Activated CD4-positive, alpha-beta memory T cell treated with anti-CD3 and anti-CD28 coated beads for 36 hours (primary cell): ENCODE measurements at regions not wholly inside any gene's neighbourhood (a gene's known extent, or its start where the extent isn't known, plus 50 kb on each side); places are given as distances from the start of the nearest gene placed in this dataset.

Source experiments
- CTCF ChIA-PET: fragments of 350-600 bp; sonication (Branson Sonifier 250); formaldehyde crosslinking; loops from one replicate; lab custom pipeline; 2021; ENCODE audit warnings: antibody characterized with exemption, inconsistent platforms; lab: Charles Lee
- POLR2A ChIA-PET: fragments of 350-600 bp; sonication (Branson Sonifier 250); formaldehyde crosslinking; loops from one replicate; lab custom pipeline; 2021; ENCODE audit warnings: antibody characterized with exemption; lab: Charles Lee
- DNase-seq: peaks from one replicate; pipeline ENCODE4 v3.0.0-alpha.2; 2020
- H3K27ac Mint-ChIP-seq: one replicate; pipeline ENCODE4 v1.8.0; 2021; ENCODE audit warnings: mixed read lengths
- H3K27me3 Mint-ChIP-seq: one replicate; pipeline ENCODE4 v1.8.0; 2021; ENCODE audit warnings: mixed read lengths
- H3K36me3 Mint-ChIP-seq: one replicate; pipeline ENCODE4 v1.8.0; 2021; ENCODE audit warnings: mixed read lengths
- H3K4me1 Mint-ChIP-seq: one replicate; pipeline ENCODE4 v1.8.0; 2021; ENCODE audit warnings: low read depth, mixed read lengths
- H3K4me3 Mint-ChIP-seq: one replicate; pipeline ENCODE4 v1.8.0; 2021; ENCODE audit warnings: mild to moderate bottlenecking, mixed read lengths
- H3K9me3 Mint-ChIP-seq: one replicate; pipeline ENCODE4 v1.8.0; 2021; ENCODE audit warnings: mixed read lengths
- intact Hi-C: fragments of 100-400 bp; cut with micrococcal nuclease; formaldehyde crosslinking; loops from one replicate; pipeline ENCODE4 v1.15.1; 2023

DNA sequence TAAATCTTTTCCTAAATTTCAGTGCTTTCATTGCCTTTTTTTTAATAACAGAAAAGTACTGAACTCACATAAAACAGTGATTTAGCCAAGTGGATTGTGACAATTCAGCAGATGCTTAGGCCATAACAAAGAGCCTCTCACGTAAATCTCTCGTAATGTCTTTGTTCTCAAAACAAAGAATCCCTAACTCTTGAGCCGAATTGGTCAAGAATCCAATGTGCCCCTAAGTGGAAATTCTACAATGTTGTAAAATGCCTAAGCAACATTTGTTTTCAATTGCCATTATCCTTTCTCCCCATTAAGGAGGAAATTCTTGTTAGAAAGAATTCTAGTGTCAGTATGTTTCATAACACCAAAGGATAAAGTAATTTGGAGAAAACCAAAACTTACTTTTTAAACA, 235.7 kb upstream of the THBS1 start:
- Mint-ChIP-seq H3K9me3 (peaks cover 4% of the 10 kb centered on the region), H3K36me3 (no peaks in the 10 kb centered on the region), H3K27ac (no peak overlapping the region), H3K27me3 (peaks cover 7% of the 10 kb centered on the region), H3K4me1 (no peaks in the 10 kb centered on the region), H3K4me3 (no peak overlapping the region)
- intact Hi-C loops = no loop called here
- ChIA-PET CTCF (no interaction called here), POLR2A (no interaction called here)
- DNase-seq = no peak

DNA sequence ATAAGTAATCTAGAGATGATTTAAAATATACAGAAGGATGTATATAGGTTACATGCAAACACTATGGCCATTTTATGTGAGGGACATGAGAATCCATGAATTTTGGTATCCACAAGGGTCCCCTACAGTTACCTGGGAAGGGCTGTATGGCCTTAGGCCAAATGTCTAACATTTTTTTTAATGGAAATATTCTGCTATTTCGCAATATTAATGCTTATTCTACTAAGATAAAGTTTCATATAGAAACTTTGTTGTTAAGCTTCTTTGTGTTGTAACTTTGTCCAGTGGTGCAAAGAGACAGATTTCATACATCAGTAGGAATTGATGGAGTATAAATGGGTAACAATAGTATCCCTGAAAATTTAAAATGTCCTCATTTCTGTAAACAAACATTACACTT, 233.4 kb upstream of the THBS1 start:
- ChIA-PET CTCF (no interaction called here), POLR2A (no interaction called here)
- Mint-ChIP-seq H3K27ac (no peak overlapping the region), H3K4me1 (no peaks in the 10 kb centered on the region), H3K9me3 (peaks cover 4% of the 10 kb centered on the region), H3K4me3 (no peak overlapping the region), H3K36me3 (no peaks in the 10 kb centered on the region), H3K27me3 (peaks cover 6% of the 10 kb centered on the region)
- no peak for DNase-seq
- intact Hi-C loops = no loop called here

DNA sequence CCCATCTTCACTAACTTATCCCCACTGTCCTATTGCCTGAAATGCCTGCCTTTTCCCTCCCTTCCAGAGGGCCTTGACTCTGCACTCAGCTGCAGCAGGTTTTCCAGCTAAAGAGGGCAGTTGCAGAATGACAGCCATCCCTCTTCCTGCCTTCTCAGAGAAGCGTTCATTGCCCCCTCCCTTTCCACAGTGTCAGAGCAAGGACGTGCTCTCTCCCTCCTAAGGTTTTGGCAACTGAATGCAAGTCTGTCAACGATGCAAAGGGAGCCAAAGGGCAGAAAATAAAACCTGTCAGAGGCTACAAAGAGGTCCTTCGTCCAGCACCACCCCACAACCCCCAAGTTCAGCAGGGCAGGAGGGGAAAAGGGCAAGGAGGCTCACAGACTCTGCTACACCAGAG, 230.1 kb upstream of the THBS1 start:
- intact Hi-C loops = no loop called here
- no peaks in the 10 kb centered on the region for H3K4me1 Mint-ChIP-seq
- no peaks in the 10 kb centered on the region for H3K9me3 Mint-ChIP-seq
- no peak overlapping the region for H3K4me3 Mint-ChIP-seq
- ChIA-PET CTCF (no interaction called here), POLR2A (interaction anchor here (0.6 kb wide), 1 partner anchor 9 kb away, joined by 3 read pairs; no protein-coding TSS in a partner anchor)
- H3K36me3 Mint-ChIP-seq = no peaks in the 10 kb centered on the region
- H3K27ac Mint-ChIP-seq = no peak overlapping the region
- DNase-seq = no peak
- H3K27me3 Mint-ChIP-seq = peaks cover 4% of the 10 kb centered on the region

DNA sequence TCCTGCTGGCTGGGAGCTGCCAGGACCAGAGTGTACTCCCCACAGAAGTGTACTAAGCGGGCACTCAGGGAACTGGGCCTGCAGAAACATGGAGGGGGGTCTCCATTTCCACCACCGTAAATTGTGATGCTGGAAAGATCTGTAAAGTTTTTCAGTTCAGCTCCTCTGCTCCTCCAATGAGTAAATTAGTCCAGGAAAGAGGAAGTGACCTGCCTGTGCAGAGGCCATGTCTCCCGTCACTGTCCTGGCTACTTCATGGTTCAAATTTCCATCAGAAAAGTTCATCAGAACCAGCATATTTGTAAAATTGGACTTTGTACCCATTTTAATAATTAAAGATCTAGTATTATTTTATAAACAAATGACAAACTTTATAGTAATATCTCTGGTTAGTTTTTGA, 226.7 kb upstream of the THBS1 start:
- CTCF ChIA-PET = no interaction called here
- H3K27ac Mint-ChIP-seq = no peak overlapping the region
- DNase-seq = no peak

DNA sequence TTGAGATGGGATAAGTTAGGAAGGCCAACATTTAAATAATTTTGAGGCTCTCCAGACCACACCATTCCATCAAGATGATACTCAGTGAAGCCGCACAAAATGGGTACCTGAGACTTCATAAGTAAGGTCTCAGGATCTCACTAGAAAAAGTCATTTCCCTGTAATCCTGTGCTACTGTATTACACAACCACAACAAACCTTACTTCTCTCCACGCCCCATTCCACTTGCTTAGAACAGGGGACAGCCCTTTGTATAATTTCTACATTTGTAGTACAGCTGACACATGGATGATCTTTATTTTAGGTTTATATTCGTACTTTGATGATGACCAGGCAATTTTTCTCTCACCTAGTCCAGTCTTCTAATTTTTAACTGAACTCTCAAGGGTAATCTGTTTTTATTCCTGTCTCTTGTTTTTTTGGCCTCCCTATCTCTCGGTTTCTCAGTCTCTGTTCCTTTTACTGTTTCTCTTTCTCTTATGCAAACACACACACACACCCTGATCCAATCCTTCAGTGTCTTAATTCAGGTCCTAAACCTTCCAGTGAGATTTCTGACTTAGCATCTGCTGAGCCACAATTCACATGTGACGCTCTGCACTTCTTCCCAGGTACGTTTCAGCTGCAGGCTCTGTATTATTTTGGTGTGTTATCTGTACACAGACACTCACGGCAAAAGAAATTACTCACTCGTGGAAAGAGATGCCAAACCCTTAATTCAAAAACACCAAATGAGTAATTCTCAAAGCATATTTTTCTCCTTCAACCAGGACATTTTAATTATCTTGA, 223.2 kb upstream of the THBS1 start:
- no peak overlapping the region for H3K27ac Mint-ChIP-seq
- H3K4me3 Mint-ChIP-seq = no peak overlapping the region
- no peaks in the 10 kb centered on the region for H3K9me3 Mint-ChIP-seq
- no peak for DNase-seq
- no peaks in the 10 kb centered on the region for H3K4me1 Mint-ChIP-seq
- peaks cover 3% of the 10 kb centered on the region for H3K27me3 Mint-ChIP-seq
- ChIA-PET POLR2A (no interaction called here), CTCF (no interaction called here)
- H3K36me3 Mint-ChIP-seq = no peaks in the 10 kb centered on the region
- intact Hi-C loops = no loop called here

More for the DNA sequence above, 226.7 kb upstream of the THBS1 start:
- intact Hi-C loops = no loop called here
- Mint-ChIP-seq H3K9me3 (no peaks in the 10 kb centered on the region), H3K4me1 (no peaks in the 10 kb centered on the region), H3K27me3 (peaks cover 7% of the 10 kb centered on the region), H3K36me3 (no peaks in the 10 kb centered on the region), H3K4me3 (no peak overlapping the region)
- POLR2A ChIA-PET = no interaction called here

DNA sequence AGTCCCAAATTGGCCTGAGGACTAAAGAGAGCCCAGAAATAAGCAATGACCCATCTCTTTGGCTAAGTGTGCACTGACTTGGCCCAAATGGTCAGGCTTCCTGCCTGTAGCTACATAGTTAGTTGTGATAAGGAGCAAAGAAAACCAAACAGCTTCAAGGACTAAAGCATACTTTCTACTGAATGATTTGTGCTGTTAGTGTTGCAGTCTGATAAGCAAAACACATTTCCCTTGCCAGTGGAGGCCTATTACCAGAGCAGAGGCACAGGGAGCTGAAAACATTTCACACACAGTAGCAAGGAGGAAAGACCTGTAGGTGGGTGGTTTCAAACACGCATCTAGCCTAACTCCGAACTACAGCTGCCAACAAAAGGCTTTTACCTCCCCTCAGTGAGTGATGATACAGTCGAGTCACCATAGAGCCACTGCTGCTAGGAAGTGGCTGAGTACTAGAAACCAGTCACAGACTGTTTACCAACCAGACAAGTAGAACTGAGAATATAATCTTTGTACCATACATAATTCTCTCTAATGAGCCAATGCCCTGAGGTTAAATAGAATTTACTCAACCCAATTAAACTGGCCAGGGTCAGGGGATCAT, 222.3 kb upstream of the THBS1 start:
- CTCF ChIA-PET = no interaction called here
- POLR2A ChIA-PET = no interaction called here
- Mint-ChIP-seq H3K36me3 (no peaks in the 10 kb centered on the region), H3K9me3 (no peaks in the 10 kb centered on the region), H3K4me3 (no peak overlapping the region), H3K27me3 (peaks cover 3% of the 10 kb centered on the region), H3K27ac (no peak overlapping the region), H3K4me1 (no peaks in the 10 kb centered on the region)
- no peak for DNase-seq
- intact Hi-C loops = no loop called here

DNA sequence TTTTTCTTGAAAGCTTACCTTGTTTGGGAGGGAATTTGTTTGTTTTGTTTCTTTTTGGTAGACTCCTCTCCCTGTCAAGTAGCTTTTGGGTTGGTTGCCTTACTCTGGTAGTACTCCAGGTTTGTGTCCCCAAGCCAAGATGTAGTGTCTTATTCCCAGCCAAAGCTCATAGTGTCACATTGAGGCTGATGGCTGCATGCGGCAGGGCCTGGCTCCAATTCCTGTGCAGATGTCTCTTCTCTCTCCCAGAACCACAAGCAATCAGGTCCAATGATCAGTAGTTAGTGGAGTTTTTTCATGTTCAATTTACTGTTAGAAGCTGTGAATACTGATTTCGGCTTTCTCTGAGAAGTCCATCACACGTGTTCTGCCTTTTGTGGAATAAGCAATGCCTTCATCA, 221.1 kb upstream of the THBS1 start:
- POLR2A ChIA-PET = interaction anchor here (0.6 kb wide), 1 partner anchor 9 kb away, joined by 3 read pairs; no protein-coding TSS in a partner anchor

DNA sequence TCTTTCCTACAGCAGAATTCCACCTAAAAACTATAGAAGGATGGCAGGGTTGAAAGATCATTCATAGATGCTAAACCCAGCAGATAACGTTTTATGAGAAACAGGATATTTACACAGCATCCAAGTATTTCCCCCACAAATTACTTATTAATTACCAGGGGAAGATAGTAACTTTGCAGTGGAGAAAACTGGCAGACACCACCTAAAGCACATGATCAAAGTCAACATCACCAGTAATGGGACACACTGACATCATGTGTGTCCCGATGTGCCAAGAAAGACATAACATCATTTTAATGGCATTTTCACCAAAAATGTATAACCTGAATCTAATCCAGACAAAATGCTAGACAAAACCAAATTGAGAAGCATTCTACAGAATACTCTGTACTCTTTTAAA, 220.4 kb upstream of the THBS1 start:
- no peak overlapping the region for H3K4me3 Mint-ChIP-seq
- H3K36me3 Mint-ChIP-seq = no peaks in the 10 kb centered on the region
- intact Hi-C loops = no loop called here
- peaks cover 7% of the 10 kb centered on the region for H3K27me3 Mint-ChIP-seq
- DNase-seq = no peak
- no peaks in the 10 kb centered on the region for H3K9me3 Mint-ChIP-seq
- CTCF ChIA-PET = no interaction called here
- H3K4me1 Mint-ChIP-seq = no peaks in the 10 kb centered on the region
- no peak overlapping the region for H3K27ac Mint-ChIP-seq
- POLR2A ChIA-PET = no interaction called here

More for the DNA sequence above, 221.1 kb upstream of the THBS1 start:
- Mint-ChIP-seq H3K27me3 (peaks cover 3% of the 10 kb centered on the region), H3K4me1 (no peaks in the 10 kb centered on the region), H3K27ac (no peak overlapping the region), H3K4me3 (no peak overlapping the region), H3K36me3 (no peaks in the 10 kb centered on the region), H3K9me3 (no peaks in the 10 kb centered on the region)
- DNase-seq = no peak
- intact Hi-C loops = no loop called here
- CTCF ChIA-PET = no interaction called here

DNA sequence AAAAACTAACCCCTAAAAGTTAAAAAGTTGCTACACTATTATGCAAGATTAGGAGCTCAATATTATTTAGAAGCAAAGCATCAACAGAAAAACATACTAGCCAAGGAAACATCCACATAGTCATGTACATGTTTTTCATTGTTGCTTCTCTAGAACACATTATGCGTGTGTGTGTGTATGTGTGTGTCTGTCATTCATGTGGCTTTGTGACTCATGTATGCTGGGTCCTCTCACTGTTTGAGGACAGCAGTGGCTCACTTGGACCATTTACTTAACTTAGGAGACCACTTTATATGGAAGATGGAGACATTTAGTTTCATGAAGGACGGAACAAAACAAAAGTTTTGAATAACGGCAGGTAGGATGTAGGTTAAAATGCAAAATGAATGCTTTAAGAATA, 219.4 kb upstream of the THBS1 start:
- no peaks in the 10 kb centered on the region for H3K4me1 Mint-ChIP-seq
- no peak overlapping the region for H3K27ac Mint-ChIP-seq
- peaks cover 7% of the 10 kb centered on the region for H3K27me3 Mint-ChIP-seq
- no peak overlapping the region for H3K4me3 Mint-ChIP-seq
- ChIA-PET POLR2A (no interaction called here), CTCF (no interaction called here)
- no peaks in the 10 kb centered on the region for H3K36me3 Mint-ChIP-seq
- H3K9me3 Mint-ChIP-seq = no peaks in the 10 kb centered on the region
- no peak for DNase-seq
- intact Hi-C loops = no loop called here

DNA sequence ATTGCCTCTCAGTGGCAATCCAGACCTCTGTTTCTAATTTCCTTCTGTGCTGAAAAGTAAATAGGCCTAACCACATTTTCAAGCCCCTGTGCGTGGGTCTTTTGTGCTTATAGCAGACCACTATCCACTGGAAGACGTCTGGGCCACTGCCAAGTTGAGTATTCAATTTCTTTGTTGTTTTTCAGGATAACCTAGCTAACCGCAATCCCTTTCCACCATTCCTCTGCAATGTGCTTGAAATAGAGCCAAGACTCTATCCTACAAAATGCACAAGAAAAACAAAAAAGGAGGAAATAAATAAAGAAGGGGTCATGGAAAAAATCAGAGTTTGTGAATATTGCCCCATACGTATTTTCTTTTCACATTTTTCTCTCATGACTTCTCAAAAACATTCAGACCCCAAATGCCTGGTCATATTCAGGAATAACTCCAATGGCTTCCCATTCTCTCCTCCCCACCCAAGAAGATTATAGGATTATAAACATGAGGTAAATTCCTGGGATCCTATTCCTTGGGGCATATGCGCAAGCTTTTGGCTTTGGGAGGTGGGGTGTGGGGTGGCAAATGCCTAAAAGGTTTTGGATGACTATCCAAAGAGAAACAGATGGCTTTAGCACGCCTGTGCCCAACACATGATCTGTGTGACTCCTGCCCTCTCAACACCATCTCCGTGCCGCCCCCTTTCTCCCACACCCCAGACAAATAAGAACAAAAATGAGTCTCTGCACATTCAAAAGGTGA, 217.9 kb upstream of the THBS1 start:
- POLR2A ChIA-PET = no interaction called here
- Mint-ChIP-seq H3K36me3 (no peaks in the 10 kb centered on the region), H3K4me3 (no peak overlapping the region), H3K27me3 (peaks cover 8% of the 10 kb centered on the region), H3K9me3 (no peaks in the 10 kb centered on the region), H3K4me1 (no peaks in the 10 kb centered on the region), H3K27ac (no peak overlapping the region)
- CTCF ChIA-PET = no interaction called here
- DNase-seq = no peak
- intact Hi-C loops = no loop called here

DNA sequence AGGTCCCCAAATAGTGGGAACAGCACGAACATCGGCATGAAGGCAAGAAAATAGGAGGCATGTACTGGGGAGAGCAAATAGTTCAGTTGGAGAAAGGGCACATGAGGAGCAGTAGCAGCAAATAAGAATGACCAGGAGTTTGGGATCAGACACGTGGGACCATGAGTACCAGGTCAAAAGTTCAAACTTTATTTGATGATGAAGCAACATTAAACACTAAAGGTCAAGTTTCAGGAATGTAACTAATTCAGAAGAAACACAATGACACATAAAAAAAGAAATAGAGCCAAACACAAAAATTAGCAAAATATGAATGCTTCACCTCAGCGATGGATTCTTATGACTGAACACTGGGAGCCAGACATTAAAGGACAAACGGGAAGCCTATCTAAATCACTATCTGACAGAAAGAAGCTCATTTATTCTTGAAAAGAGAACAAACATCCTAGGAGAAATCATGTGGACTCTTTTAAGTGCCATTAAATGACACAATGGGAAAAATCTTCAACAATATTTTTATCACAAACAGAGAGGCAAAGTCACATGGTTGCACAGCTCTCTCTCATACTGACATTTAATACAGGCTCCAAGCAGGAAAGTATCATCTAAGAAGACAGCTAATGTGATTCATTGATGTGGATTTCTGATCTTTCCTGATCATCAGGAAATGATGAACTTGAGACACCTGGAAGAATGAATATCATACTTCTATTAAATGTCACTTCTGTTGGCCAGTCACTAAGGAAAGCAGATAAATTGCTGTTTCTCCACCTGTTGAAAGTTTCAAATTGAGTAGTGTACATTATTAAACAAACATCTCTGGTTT, 216.9 kb upstream of the THBS1 start:
- intact Hi-C loops = no loop called here
- no peak for DNase-seq
- Mint-ChIP-seq H3K4me1 (no peaks in the 10 kb centered on the region), H3K36me3 (no peaks in the 10 kb centered on the region), H3K4me3 (no peak overlapping the region), H3K27ac (no peak overlapping the region), H3K9me3 (no peaks in the 10 kb centered on the region), H3K27me3 (peaks cover 8% of the 10 kb centered on the region)
- POLR2A ChIA-PET = no interaction called here
- CTCF ChIA-PET = no interaction called here

DNA sequence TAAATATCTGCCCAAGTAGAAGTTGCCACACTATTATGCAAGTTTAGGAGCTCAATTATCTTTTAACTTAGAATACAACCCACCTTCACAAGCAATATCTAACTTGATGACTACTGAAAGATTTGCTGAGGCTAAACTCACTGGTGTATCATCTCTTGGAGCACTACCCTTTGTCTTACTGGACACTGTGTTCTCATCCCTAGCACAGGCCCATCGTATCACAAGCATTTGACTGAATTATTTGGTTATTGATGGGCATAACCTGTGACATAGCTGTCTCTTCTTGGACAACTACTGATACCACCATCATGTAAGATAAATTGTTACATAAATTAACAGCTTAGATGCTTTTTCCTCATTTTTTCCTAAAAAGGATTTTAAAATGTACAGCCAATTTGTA, 216.2 kb upstream of the THBS1 start:
- no peaks in the 10 kb centered on the region for H3K9me3 Mint-ChIP-seq
- CTCF ChIA-PET = no interaction called here
- peaks cover 8% of the 10 kb centered on the region for H3K27me3 Mint-ChIP-seq
- H3K36me3 Mint-ChIP-seq = no peaks in the 10 kb centered on the region
- POLR2A ChIA-PET = no interaction called here
- no peak overlapping the region for H3K4me3 Mint-ChIP-seq
- no peaks in the 10 kb centered on the region for H3K4me1 Mint-ChIP-seq
- no peak overlapping the region for H3K27ac Mint-ChIP-seq
- DNase-seq = no peak
- intact Hi-C loops = no loop called here
